ENCODE measurements at regions not wholly inside any gene's neighbourhood (a gene's known extent, or its start where the extent isn't known, plus 50 kb on each side); places are given as distances from the start of the nearest gene placed in this dataset.

- no peak overlapping the region for H3K56ac ChIP-seq (ENCODE audit: extremely low read depth, insufficient read depth, low read length)
- DNase-seq = peak; percentile 54
- no peaks in the 10 kb centered on the region for H3K27me3 ChIP-seq (ENCODE audit: control insufficient read depth, insufficient read depth, low read length)
- no peak overlapping the region for H2AK5ac ChIP-seq (ENCODE audit: low read depth, low read length)
- H4K8ac ChIP-seq (ENCODE audit: low read depth in 2 of 2, low read length in 2 of 2) = no peak overlapping the region
- POLR2A ChIA-PET (ENCODE audit: unreplicated experiment) = no interaction called here
- in situ Hi-C loops (cut with MboI; ENCODE audit: low sequenced_read_pairs) = no loop called here
- H3K36me3 ChIP-seq (ENCODE audit: control insufficient read depth, insufficient read depth, low read length) = no peaks in the 10 kb centered on the region
- intact Hi-C loops (cut with micrococcal nuclease) = loop anchor here (1.0 kb wide), 1 partner anchor 11 kb away; no protein-coding TSS in a partner anchor
- H2BK120ac ChIP-seq (ENCODE audit: low read depth, low read length) = no peak overlapping the region
- H2AK9ac ChIP-seq (replicated peaks; ENCODE audit: low read depth, low read length, poor library complexity) = no peak overlapping the region
- CTCF ChIA-PET = interaction anchor here (1.2 kb wide), 1 partner anchor 24 kb away, joined by 3 read pairs; no protein-coding TSS in a partner anchor
- no peak overlapping the region for H2BK15ac ChIP-seq (ENCODE audit: low read depth, low read length)
- no peak overlapping the region; the same call in 1 of the 2 replicates for H2BK20ac ChIP-seq (ENCODE audit: low read depth, low read length)
- no peak overlapping the region for H2BK5ac ChIP-seq (ENCODE audit: low read depth, low read length, poor library complexity, severe bottlenecking)
- dilution Hi-C loops (cut with HindIII; ENCODE audit: low sequenced_read_pairs, unreplicated experiment) = no loop called here
- H3K4ac ChIP-seq (ENCODE audit: low read depth, low read length) = no peak overlapping the region
- H2AFZ ChIP-seq (replicated peaks; ENCODE audit: low read length, poor library complexity) = no peak overlapping the region
- H3K4me1 ChIP-seq (ENCODE audit: control insufficient read depth, insufficient read depth, low read length) = peaks cover 12% of the 10 kb centered on the region
- H3K27ac ChIP-seq (ENCODE audit: insufficient read depth, low read length) = no peak overlapping the region
- H3K14ac ChIP-seq (replicated peaks; ENCODE audit: low read depth, low read length) = no peak overlapping the region
- H3K9me3 ChIP-seq (ENCODE audit: control insufficient read depth, insufficient read depth, low read length) = no peaks in the 10 kb centered on the region
- WGBS, 2 experiments (ENCODE audit: extremely low coverage in 2 of 2, insufficient read length in 1 of 2) = 67% methylated on average over 3 of the region's 4 CpGs; no CpG with 5 or more reads in 1 of the 2 experiments
- no peak overlapping the region for H4K91ac ChIP-seq (ENCODE audit: insufficient read depth, low read depth, low read length)
- no peak overlapping the region for H3K18ac ChIP-seq (ENCODE audit: low read depth, low read length)
- peak; percentile 46; the same call in 1 of the 2 replicates for ATAC-seq (ENCODE audit: low read depth)
- no peak overlapping the region for H3K4me2 ChIP-seq (ENCODE audit: low read depth, low read length)
- TF ChIP-seq POLR2A (IDR thresholded peaks at IDR 0.05; ENCODE audit: low read depth, low read length) (no peak), NFE2L2 (IDR thresholded peaks at IDR 0.05; ENCODE audit: low read depth, low read length) (no peak), BHLHE40 (IDR thresholded peaks at IDR 0.05; ENCODE audit: low read depth, low read length) (no peak), CEBPB (IDR thresholded peaks at IDR 0.05; ENCODE audit: low read depth, low read length) (no peak), RAD21 (IDR thresholded peaks at IDR 0.05; ENCODE audit: low read length) (no peak), CHD1 (IDR thresholded peaks at IDR 0.05; ENCODE audit: low read depth, low read length) (no peak), FOS (IDR thresholded peaks at IDR 0.05; ENCODE audit: low read depth, low read length) (no peak), USF2 (IDR thresholded peaks at IDR 0.05; ENCODE audit: low read depth, low read length) (no peak), RFX5 (IDR thresholded peaks at IDR 0.05; ENCODE audit: low read depth, low read length) (no peak), MXI1 (IDR thresholded peaks at IDR 0.05; ENCODE audit: borderline replicate concordance, low read depth, low read length) (no peak), CTCF (conservative IDR thresholded peaks at IDR 0.05; ENCODE audit: low read depth, low read length) (no peak), MAFK (IDR thresholded peaks at IDR 0.05; ENCODE audit: low read depth, low read length) (no peak), ELK1 (IDR thresholded peaks at IDR 0.05; ENCODE audit: borderline replicate concordance, low read depth, low read length) (no peak), SMC3 (IDR thresholded peaks at IDR 0.05; ENCODE audit: low read depth, low read length) (no peak), MAZ (IDR thresholded peaks at IDR 0.05; ENCODE audit: borderline replicate concordance, low read depth, low read length) (no peak)
- H3K79me1 ChIP-seq (ENCODE audit: low read depth in 1 of 2, low read length in 2 of 2) = no peaks in the 10 kb centered on the region
- H3K9ac ChIP-seq (ENCODE audit: low read depth, low read length) = no peak overlapping the region
- H3K9me1 ChIP-seq (ENCODE audit: insufficient read depth, low read length) = no peaks in the 10 kb centered on the region
- H3K23ac ChIP-seq (ENCODE audit: low read depth, low read length) = no peak overlapping the region
- no peak overlapping the region for H3K4me3 ChIP-seq (ENCODE audit: insufficient read depth, low read depth, low read length)
- no TSS peak for BruUV-seq (replicated peaks)
- peak overlapping the region; percentile 39; the same call in 1 of the 2 replicates for H4K5ac ChIP-seq (ENCODE audit: low read depth, low read length)
- no peaks in the 10 kb centered on the region for H4K20me1 ChIP-seq (ENCODE audit: insufficient read depth, low read length)
These were observed 344.7 kb upstream of the RGMB start for GRCh38 chr5:98428806-98429205.
